GM18873 (cell line): ENCODE measurements at regions not wholly inside any gene's neighbourhood (a gene's known extent, or its start where the extent isn't known, plus 50 kb on each side); places are given as distances from the start of the nearest gene placed in this dataset.
A peak's percentile ranks its signal among the peaks of the same experiment; 100 is the strongest.

Experiments used
- ATAC-seq: cut with Tn5 transposase; IDR thresholded peaks from one replicate; pipeline ENCODE4 v1.9.1; 2021; ENCODE audit warnings: mild to moderate bottlenecking, moderate library complexity, moderate number of reproducible peaks; ENCODE audit not compliant: unreplicated experiment, low FRiP score

DNA sequence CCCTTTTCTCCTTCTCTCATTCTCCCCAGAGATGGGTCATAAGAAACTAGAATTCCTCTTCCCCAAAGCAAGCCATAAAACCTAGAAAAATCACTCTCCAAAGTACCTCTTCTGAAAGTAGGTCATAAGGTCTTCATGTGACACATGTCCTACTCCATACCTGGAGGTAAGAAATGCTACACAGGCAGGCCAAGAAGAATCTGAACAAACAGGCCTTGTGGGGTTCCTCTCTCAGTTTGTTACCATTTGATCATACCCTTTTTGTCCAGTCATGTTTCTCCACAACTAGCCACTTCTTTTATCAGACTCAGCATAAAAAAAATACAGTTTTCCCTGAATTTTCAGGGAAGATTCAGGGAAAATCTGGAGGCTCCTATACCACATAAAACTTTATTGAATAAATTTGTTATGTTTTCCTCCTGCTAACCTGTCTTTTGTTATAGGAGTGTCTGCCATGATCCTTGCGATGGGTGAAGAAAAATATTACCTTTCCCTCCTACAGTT is 134.4 kb upstream of the LMO4 start:
- no peak for ATAC-seq

DNA sequence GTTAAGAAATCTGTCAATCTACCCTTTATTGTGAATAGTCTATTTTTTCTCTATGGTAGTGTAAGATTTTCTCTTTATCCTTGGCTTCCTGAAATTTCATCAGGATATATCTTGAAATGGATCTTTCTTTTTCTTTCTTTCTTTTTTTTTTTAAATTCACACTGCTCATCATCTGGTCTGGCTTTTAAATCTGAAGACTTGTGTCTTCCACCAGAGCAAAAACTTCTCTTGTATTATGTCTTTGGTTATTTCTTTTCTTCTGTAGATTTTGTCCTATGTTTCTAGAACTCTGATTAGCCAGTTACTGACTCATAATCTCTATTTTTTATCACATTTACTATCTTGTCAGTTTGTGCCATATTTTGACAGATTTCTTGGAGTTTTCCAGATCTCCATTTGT is 133.8 kb upstream of the LMO4 start:
- ATAC-seq: no peak

GRCh38 chr1:87196110-87196827 is 132.4 kb upstream of the LMO4 start:
- ATAC-seq: no peak

DNA sequence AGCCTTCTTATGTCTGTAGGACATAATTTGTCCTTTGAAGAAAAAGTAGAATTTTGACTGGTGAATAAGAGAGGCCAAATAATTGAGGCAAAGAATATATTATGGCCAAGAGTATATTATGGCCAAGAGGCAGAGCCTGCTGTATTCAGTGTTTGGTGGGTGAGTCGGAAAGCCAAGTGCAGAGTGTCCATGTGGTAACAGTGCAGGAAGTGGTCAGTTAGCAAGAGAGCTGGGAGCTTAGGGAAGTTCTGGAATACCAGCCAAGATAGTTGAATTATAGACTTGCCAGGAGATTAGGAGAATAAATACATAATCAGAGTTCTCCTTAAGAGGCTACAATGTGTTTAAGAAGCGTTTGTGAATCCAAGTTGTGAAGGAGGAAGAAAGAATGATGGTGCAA is 131.5 kb upstream of the LMO4 start:
- ATAC-seq: no peak

- no peak for ATAC-seq
Measured at GRCh38 chr1:87197641-87198040, 131.0 kb upstream of the LMO4 start.

GRCh38 chr1:87200875-87201638 is 127.6 kb upstream of the LMO4 start:
- ATAC-seq: no peak

DNA sequence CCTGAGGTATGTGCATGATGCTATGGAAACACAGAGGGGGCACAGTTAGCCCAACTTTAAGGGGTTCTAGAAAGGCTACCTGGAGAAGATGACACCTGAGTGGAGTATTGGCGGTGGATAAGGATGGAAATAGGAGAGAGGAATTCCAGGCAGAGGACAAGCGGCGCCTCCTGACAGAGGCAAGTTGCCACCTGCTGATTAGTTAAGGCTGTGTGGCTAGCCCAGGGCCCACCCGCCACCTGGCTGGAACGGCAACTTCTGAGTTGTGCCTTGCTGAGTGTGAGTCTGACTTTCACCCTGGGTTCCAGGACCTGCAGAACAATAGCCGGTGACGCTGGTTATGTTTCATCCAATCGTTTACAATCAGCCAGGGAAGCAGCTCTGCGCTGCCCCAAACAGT is 126.9 kb upstream of the LMO4 start:
- ATAC-seq: no peak

DNA sequence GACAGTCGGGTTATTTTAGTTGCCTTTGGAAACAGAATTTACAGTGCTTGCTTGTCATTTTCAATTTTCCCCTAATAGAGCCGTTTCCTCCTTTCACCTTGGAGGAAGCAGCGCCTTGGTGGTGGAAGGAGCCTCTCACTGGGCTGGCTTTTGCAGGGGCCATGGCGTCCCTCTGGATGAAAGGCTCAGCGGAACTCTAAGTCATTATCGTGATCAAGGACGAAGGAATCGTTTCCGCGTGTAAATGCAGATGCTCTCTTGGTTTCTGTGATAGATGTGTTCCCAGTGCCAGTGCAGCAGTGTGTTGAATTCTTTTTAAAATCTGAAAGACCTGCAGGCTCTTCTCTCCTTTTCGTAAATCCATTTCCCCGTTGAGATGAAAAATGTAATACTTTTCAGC is 126.2 kb upstream of the LMO4 start:
- ATAC-seq: no peak

DNA sequence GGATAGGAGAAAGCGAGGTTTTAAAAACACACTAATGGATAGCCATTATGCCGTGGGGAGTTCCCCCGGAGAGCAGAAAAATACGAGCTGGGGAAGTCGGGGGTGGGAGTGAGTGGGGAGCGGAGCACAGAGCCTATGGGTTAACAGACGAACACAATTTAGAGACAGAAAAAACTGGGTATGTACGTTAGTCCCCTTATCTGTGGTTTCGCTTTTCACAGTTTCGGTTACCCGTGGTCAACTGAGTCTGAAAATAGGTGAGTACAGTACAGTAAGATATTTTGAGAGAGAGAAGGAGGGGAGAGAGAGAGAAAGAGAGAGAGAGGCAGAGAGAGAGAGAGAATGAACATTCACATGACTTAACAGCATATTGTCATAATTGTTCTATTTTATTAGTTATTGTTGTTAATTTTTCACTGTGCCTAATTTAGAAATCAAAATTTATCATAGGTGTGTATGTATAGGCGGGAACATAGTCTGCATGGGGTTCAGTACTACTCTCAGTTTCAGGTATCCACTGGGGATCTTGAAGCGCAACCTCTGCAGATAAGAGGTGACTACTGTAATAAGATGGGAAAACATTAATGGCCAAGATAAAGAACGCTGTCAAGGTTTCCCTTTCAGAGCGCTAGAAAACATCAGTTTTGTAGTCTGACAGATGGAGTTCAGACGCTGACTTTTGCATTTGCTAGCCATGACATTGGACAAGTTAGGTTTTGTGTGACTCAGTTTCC is 125.6 kb upstream of the LMO4 start:
- ATAC-seq: peak; percentile 91

GRCh38 chr1:87203904-87204303 is 124.8 kb upstream of the LMO4 start:
- ATAC-seq: no peak

DNA sequence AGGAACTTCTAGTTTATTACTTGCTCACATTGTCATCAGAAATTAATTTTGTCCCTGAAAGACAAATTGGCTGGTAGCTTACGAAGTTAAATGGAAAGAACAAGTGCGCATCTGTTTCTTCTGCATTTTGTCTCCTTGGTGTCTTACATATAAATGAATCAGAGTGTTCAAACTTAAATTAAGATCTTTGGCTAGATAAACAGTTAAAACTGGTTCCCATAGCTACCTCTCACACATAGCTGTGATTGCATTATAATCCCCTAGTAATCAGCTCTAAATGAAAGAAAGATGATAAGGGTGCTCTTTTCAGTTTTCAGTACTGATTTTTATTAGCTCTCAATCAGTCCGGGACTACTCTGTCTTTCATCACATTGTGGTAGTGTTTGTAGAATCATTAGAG is 124.2 kb upstream of the LMO4 start:
- no peak for ATAC-seq

GRCh38 chr1:87204921-87205320 is 123.8 kb upstream of the LMO4 start:
- ATAC-seq: no peak

DNA sequence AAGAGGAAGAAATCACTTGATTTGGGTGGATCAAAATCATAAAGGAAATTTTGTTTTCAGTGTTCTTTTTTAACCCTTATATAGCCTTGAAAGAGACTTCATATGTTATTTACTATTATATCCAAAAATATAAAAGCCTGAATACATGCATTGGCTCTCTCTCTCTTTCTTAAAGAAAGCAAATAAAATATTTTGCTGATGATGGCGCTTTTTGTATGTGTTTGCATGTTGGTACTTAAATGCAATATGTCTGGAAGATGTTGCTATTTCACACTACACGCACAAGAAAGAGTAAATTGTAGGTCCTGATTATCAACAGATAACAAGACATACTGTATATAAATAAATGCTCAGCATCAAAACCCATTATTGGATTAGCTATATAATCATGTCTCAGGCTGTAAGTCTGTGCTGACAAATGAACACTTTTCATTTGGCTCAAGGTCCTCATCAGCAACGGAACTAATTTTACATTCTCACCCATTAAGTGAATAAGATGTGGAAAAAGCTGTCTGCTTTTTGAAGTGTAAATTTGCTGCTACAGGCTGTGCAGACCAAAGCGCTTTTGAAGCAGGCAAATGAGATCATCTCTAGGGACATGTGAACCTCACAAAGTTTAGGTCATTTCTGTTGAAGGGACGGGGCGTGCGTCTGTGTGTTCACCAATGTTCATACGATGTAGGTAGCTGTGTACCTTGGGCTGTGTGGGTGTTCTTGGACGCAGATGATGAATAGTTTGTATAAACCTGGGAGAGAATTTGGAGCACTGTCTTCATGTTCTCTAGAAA is 122.4 kb upstream of the LMO4 start:
- no peak for ATAC-seq

DNA sequence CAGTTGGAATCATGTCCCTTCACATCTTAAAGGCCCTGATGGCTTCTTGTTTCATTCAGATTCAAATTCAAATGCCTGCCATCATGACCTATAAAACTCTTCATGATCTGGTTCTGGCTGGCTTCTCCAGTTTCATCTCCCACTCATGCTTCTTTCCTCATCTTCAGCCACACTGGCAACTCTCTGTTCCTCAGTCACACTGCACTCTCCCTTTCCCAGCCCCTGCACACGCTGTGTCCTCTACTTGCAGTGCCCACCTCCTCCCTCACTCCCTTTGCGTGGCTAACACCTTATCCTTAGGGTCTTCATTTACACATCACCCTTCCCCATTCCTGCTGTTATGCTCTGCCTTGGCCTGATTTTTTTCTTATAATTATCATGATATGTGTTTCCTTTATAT is 120.6 kb upstream of the LMO4 start:
- ATAC-seq: no peak

DNA sequence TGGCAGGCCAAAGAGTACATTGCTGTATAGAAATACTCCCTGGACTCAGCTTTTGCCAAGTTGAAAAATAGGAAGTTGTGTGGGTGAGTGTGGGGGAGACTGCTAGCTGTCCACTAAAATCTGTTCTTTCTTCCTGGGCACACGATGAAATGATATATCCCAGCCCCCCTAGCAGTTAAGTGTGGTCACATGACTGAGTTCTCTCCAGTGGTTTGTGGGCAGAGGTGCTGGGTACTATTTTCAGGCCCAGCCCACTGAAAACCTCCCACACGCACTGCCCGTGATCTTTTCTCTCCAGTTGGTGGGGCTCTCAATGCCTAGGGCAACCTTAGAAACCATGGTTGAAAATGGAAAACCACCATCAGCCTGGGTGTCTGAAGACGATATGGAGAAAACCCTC is 119.7 kb upstream of the LMO4 start:
- ATAC-seq: no peak

DNA sequence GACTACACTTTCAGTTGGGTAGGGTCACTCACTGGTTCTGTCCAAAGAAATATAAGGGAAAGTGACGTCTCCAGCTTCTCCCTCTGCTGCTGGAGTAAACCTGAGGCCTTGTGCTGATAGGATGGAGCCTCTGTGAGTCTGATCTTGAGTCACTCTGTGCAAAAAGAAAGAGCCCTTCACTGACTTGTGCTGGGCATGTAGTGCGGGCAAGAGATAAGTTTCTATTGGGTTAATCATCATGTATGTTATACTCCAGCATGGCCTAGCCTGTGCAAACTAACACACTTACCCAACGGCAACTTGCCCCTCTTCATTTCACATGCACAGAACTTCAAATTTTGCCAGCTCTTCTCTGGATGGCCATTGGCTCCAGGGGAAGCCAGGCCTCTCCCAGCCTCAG is 118.5 kb upstream of the LMO4 start:
- ATAC-seq: no peak

DNA sequence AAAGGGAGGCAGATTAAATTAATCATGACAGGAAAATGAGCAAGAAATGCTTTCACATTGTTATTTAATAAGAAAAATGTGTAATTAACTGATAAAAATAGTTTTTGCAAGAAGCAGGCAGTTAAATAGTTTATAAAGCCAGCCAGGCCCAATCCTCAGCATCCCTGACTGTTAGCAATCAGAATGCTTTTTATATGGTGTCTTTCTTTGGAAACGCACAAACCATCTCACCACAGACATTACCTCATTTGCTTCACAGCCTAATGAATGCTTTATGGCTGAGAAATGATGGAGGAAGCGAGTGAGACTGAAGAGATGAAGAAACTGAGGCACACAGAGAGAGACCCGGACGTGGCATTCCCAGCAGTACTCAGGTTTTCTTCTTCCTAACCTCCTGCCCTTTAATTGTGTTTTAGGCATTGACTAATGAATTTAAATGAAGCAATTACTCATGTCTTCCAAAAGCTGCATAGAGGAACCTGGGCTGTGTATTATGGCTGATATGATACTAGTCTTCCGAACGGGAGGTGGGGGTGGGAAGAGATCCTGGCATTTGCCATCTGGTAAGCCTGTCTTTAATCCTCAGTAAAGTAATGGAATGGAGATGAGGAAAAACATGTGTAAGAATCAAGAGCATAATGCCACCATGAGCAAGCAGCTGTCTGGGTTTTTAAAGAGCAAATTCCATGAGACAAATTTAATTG is 116.1 kb upstream of the LMO4 start:
- ATAC-seq: no peak

DNA sequence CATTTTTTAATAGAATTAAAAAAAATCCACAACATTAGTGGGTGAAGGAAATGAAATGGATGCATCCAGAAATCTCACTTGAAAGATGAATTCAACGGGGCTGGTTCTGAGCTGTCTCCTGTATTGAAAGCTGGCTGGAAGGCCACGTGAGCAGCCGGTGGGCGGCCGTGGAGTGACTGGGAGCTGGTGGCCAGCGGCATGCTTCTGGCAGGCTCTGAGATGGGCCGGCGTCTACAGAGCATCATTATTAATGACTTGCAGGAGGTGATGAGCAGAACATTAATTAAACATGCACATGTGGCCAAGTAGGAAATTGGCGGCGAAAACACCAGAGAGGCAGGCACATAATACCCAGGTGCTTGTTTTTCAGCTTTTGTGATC is 115.6 kb upstream of the LMO4 start:
- ATAC-seq: no peak

GRCh38 chr1:87215592-87215991 is 113.1 kb upstream of the LMO4 start:
- no peak for ATAC-seq

DNA sequence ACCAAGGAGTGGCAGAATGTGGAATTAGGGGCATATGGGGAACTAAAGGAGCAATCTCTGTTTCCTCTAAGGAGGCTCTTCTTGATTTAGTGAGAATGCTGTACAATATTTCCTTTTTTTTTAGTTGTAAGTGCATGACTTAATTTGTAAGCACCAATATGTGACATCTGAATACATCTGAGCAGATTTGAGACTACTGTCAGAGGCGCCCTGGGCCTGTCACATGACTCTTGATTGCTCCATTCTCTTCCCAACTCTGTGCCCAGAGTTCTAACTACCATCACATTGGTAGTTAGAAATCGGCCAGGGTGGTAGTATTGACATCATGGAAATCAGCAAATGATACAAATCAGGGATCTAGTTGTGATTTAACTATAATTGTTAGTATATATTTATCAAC is 110.1 kb upstream of the LMO4 start:
- ATAC-seq: no peak
